ENCODE measurements at regions not wholly inside any gene's neighbourhood (a gene's known extent, or its start where the extent isn't known, plus 50 kb on each side); places are given as distances from the start of the nearest gene placed in this dataset.

DNA sequence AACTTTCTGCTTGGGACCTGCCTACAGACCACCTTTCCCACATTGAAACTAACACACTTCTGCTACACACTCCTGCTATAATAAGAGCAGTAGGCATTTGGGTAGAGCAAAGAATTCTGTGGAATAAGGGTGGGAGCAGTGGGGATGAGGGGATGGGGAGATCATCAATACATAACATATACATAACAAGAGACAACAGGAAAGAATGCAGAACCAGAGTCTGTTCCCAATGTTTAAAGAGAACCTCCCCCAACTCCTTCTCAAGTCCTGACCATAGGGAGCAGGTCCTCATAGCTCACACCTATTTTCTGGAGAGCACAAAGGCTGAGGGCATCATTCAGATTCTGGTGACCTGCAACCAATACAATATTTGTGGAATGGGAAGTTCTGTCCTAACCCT is 121.6 kb upstream of the BARHL2 start:
- TF ChIP-seq POLR2A (IDR thresholded peaks at IDR 0.05) (no peak), EP300 (IDR thresholded peaks at IDR 0.05) (no peak)
- TF ChIP-seq, protein P1, sequence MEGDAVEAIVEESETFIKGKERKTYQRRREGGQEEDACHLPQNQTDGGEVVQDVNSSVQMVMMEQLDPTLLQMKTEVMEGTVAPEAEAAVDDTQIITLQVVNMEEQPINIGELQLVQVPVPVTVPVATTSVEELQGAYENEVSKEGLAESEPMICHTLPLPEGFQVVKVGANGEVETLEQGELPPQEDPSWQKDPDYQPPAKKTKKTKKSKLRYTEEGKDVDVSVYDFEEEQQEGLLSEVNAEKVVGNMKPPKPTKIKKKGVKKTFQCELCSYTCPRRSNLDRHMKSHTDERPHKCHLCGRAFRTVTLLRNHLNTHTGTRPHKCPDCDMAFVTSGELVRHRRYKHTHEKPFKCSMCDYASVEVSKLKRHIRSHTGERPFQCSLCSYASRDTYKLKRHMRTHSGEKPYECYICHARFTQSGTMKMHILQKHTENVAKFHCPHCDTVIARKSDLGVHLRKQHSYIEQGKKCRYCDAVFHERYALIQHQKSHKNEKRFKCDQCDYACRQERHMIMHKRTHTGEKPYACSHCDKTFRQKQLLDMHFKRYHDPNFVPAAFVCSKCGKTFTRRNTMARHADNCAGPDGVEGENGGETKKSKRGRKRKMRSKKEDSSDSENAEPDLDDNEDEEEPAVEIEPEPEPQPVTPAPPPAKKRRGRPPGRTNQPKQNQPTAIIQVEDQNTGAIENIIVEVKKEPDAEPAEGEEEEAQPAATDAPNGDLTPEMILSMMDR (IDR thresholded peaks at IDR 0.05), result no peak

All from ovary (tissue), 3 donors.